Panc1 (cell line): ENCODE measurements at regions not wholly inside any gene's neighbourhood (a gene's known extent, or its start where the extent isn't known, plus 50 kb on each side); places are given as distances from the start of the nearest gene placed in this dataset.

Source experiments
- ATAC-seq: fragments of 200-7000 bp; cut with Tn5 transposase; 2 replicates; pipeline ENCODE4 v1.9.1; 2020; ENCODE audit warnings: mild to moderate bottlenecking, moderate library complexity
- BruUV-seq: library from RNA; stranded (reverse); fragments of 400-500 nt; replicated peaks from 2 replicates; lab custom pipeline; 2021; lab: Mats Ljungman, UMichigan
- CTCF ChIA-PET: fragments of 300-600 bp; sonication (Branson Sonifier 250); formaldehyde crosslinking; loops from one replicate; lab custom pipeline; 2022; ENCODE audit warnings: antibody characterized with exemption; lab: Charles Lee
- POLR2A ChIA-PET: fragments of 300-600 bp; sonication (Branson Sonifier 250); formaldehyde crosslinking; loops from one replicate; lab custom pipeline; 2022; ENCODE audit warnings: antibody characterized with exemption; lab: Charles Lee
- DNase-seq: peaks from one replicate; pipeline ENCODE4 v3.0.0-alpha.2; 2010; ENCODE audit warnings: low read depth, low spot score
- H3K27ac ChIP-seq: 2 replicates; pipeline ENCODE4 v1.5.1; 2011; ENCODE audit warnings: mild to moderate bottlenecking, low read length, inconsistent platforms
- H3K27me3 ChIP-seq: fragments of 200-500 bp; sonication (Bioruptor generic); 2 replicates; pipeline ENCODE4 v1.6.0; 2014; ENCODE audit warnings: low read length, inconsistent platforms; ENCODE audit not compliant: control insufficient read depth, insufficient read depth
- H3K36me3 ChIP-seq: fragments of 200-500 bp; sonication (Bioruptor generic); 2 replicates; pipeline ENCODE4 v1.5.1; 2014; ENCODE audit warnings: inconsistent platforms, mild to moderate bottlenecking, low read length, moderate library complexity; ENCODE audit not compliant: control insufficient read depth, insufficient read depth
- H3K4me1 ChIP-seq: 2 replicates; pipeline ENCODE4 v1.5.1; 2011; ENCODE audit warnings: inconsistent platforms, mild to moderate bottlenecking, low read length, moderate library complexity; ENCODE audit not compliant: control insufficient read depth, insufficient read depth
- H3K4me3 ChIP-seq, 2 experiments: 2 replicates each; pipeline ENCODE4 v1.5.1; 2011 to 2012; ENCODE audit warnings: low read depth in 2 of 2, low read length in 2 of 2, mild to moderate bottlenecking in 2 of 2, inconsistent platforms in 1 of 2, moderate library complexity in 1 of 2
- H3K9me3 ChIP-seq: fragments of 200-500 bp; sonication (Bioruptor generic); 2 replicates; pipeline ENCODE4 v1.5.1; 2014; ENCODE audit warnings: low read depth, mild to moderate bottlenecking, inconsistent platforms, low read length, moderate library complexity; ENCODE audit not compliant: control insufficient read depth, insufficient read depth
- POLR2AphosphoS5 ChIP-seq: IDR thresholded peaks from 2 replicates; pipeline ENCODE4 v1.6.1; 2012; ENCODE audit warnings: mild to moderate bottlenecking, low read depth, low read length, moderate library complexity
- TCF7L2 ChIP-seq: IDR thresholded peaks from 2 replicates; pipeline ENCODE4 v1.6.1; 2011; ENCODE audit warnings: mild to moderate bottlenecking, low read depth, low read length, inconsistent platforms
- in situ Hi-C: cut with HindIII; loops from 2 replicates; pipeline ENCODE4 v1.10.0; 2016; ENCODE audit warnings: low sequenced_read_pairs, low pct_unique_long_range_greater_than_20kb
- intact Hi-C: fragments of 100-400 bp; cut with micrococcal nuclease; formaldehyde crosslinking; loops from one replicate; pipeline ENCODE4 v1.10.0; 2022; ENCODE audit not compliant: unreplicated experiment
- TF ChIP-seq, protein P1 (sequence below): fragments of 450-650 bp; IDR thresholded peaks from 2 replicates; pipeline ENCODE4 v1.5.1; 2017; ENCODE audit warnings: mild to moderate bottlenecking
- TF ChIP-seq, protein P2 (sequence below), 2 experiments: IDR thresholded peaks; 2 replicates each; pipeline ENCODE4 v1.6.1; 2011 to 2012; ENCODE audit warnings: low read depth in 2 of 2, control low read depth in 1 of 2, low read length in 1 of 2, mild to moderate bottlenecking in 1 of 2, moderate library complexity in 1 of 2; ENCODE audit not compliant: insufficient read depth in 1 of 2

- no peaks in the 10 kb centered on the region for H3K9me3 ChIP-seq
- H3K36me3 ChIP-seq = no peaks in the 10 kb centered on the region
- peak overlapping the region; percentile 81 for H3K27ac ChIP-seq
- peaks cover 13% of the 10 kb centered on the region for H3K4me1 ChIP-seq
- DNase-seq = no peak
- TF ChIP-seq, protein P1, sequence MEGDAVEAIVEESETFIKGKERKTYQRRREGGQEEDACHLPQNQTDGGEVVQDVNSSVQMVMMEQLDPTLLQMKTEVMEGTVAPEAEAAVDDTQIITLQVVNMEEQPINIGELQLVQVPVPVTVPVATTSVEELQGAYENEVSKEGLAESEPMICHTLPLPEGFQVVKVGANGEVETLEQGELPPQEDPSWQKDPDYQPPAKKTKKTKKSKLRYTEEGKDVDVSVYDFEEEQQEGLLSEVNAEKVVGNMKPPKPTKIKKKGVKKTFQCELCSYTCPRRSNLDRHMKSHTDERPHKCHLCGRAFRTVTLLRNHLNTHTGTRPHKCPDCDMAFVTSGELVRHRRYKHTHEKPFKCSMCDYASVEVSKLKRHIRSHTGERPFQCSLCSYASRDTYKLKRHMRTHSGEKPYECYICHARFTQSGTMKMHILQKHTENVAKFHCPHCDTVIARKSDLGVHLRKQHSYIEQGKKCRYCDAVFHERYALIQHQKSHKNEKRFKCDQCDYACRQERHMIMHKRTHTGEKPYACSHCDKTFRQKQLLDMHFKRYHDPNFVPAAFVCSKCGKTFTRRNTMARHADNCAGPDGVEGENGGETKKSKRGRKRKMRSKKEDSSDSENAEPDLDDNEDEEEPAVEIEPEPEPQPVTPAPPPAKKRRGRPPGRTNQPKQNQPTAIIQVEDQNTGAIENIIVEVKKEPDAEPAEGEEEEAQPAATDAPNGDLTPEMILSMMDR = no peak
- no peak for TF ChIP-seq TCF7L2
- TF ChIP-seq, protein P2, sequence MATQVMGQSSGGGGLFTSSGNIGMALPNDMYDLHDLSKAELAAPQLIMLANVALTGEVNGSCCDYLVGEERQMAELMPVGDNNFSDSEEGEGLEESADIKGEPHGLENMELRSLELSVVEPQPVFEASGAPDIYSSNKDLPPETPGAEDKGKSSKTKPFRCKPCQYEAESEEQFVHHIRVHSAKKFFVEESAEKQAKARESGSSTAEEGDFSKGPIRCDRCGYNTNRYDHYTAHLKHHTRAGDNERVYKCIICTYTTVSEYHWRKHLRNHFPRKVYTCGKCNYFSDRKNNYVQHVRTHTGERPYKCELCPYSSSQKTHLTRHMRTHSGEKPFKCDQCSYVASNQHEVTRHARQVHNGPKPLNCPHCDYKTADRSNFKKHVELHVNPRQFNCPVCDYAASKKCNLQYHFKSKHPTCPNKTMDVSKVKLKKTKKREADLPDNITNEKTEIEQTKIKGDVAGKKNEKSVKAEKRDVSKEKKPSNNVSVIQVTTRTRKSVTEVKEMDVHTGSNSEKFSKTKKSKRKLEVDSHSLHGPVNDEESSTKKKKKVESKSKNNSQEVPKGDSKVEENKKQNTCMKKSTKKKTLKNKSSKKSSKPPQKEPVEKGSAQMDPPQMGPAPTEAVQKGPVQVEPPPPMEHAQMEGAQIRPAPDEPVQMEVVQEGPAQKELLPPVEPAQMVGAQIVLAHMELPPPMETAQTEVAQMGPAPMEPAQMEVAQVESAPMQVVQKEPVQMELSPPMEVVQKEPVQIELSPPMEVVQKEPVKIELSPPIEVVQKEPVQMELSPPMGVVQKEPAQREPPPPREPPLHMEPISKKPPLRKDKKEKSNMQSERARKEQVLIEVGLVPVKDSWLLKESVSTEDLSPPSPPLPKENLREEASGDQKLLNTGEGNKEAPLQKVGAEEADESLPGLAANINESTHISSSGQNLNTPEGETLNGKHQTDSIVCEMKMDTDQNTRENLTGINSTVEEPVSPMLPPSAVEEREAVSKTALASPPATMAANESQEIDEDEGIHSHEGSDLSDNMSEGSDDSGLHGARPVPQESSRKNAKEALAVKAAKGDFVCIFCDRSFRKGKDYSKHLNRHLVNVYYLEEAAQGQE (IDR thresholded peaks at IDR 0.05; ENCODE audit: insufficient read depth in 1 of 2, low read depth in 2 of 2, low read length in 1 of 2) = no peak
- in situ Hi-C loops (no loop called here), intact Hi-C loops (no loop called here)
- ChIA-PET CTCF (no interaction called here), POLR2A (no interaction called here)
- no peak overlapping the region for H3K4me3 ChIP-seq
- peak; percentile 83 for ATAC-seq
- H3K27me3 ChIP-seq = no peaks in the 10 kb centered on the region
- no TSS peak for BruUV-seq
Observed at GRCh38 chr4:123339507-123340380, 56.9 kb upstream of the SPRY1 start.

- intact Hi-C loops (no loop called here), in situ Hi-C loops (no loop called here)
- ATAC-seq = peak; percentile 91
- no peaks in the 10 kb centered on the region for H3K9me3 ChIP-seq
- CTCF ChIA-PET = no interaction called here
- no peak overlapping the region for H3K4me3 ChIP-seq
- DNase-seq = peak; percentile 79
- POLR2A ChIA-PET = no interaction called here
- peak overlapping the region; percentile 81 for H3K27ac ChIP-seq
- no peaks in the 10 kb centered on the region for H3K36me3 ChIP-seq
- BruUV-seq = no TSS peak
- TF ChIP-seq, protein P1 = no peak
- TF ChIP-seq TCF7L2 (peak; percentile 40; the same call in 1 of the 2 replicates), POLR2AphosphoS5 (peak; percentile 35; the same call in 1 of the 2 replicates)
- H3K27me3 ChIP-seq = no peaks in the 10 kb centered on the region
- H3K4me1 ChIP-seq = peaks cover 13% of the 10 kb centered on the region
Observed at GRCh38 chr4:123340381-123340701, 56.3 kb upstream of the SPRY1 start.
